Testis (tissue), 2 donors: ENCODE measurements at regions not wholly inside any gene's neighbourhood (a gene's known extent, or its start where the extent isn't known, plus 50 kb on each side); places are given as distances from the start of the nearest gene placed in this dataset.

Experiments used
- DNase-seq: peaks from one replicate; pipeline ENCODE4 v3.0.0-alpha.2; 2019
- H3K27ac ChIP-seq, 2 donors: fragments of 200-600 bp; sonication (generic); one replicate each; pipeline ENCODE4 v1.5.1; 2019
- H3K27me3 ChIP-seq: fragments of 200-600 bp; sonication (generic); one replicate; pipeline ENCODE4 v1.5.1; 2019
- H3K36me3 ChIP-seq: fragments of 200-600 bp; sonication (generic); one replicate; pipeline ENCODE4 v1.5.1; 2017; ENCODE audit warnings: low read depth; ENCODE audit errors: missing control alignments
- H3K4me1 ChIP-seq: fragments of 200-600 bp; sonication (generic); one replicate; pipeline ENCODE4 v1.5.1; 2019
- H3K4me3 ChIP-seq, 2 donors: fragments of 200-600 bp; sonication (generic); one replicate each; pipeline ENCODE4 v1.5.1; 2017 to 2019
- H3K9me3 ChIP-seq: fragments of 200-600 bp; sonication (generic); one replicate; pipeline ENCODE4 v1.5.1; 2017
- POLR2A ChIP-seq: fragments of 450-650 bp; IDR thresholded peaks from one replicate; pipeline ENCODE4 v1.6.1; 2017; ENCODE audit warnings: antibody characterized with exemption, mild to moderate bottlenecking, moderate library complexity
- WGBS, 2 donors: methylation state at CpG; one replicate each; pipeline ENCODE4 v1.1.5; 2018; 5-methylcytosine and 5-hydroxymethylcytosine counted together
- intact Hi-C: fragments of 100-400 bp; cut with DNase I; formaldehyde crosslinking; loops from one replicate; pipeline ENCODE4 v1.15.1; 2023; ENCODE audit warnings: low total_unique reads
- TF ChIP-seq, protein P1 (sequence below), 3 experiments: fragments of 450-650 bp in 2 of 3; fragments of 200-600 bp in 1 of 3; sonication (generic) in 1 of 3; IDR thresholded peaks; one replicate each; pipeline ENCODE4 v1.5.1; 2016 to 2019; ENCODE audit warnings: antibody characterized with exemption in 3 of 3, mild to moderate bottlenecking in 2 of 3, moderate library complexity in 1 of 3

DNA sequence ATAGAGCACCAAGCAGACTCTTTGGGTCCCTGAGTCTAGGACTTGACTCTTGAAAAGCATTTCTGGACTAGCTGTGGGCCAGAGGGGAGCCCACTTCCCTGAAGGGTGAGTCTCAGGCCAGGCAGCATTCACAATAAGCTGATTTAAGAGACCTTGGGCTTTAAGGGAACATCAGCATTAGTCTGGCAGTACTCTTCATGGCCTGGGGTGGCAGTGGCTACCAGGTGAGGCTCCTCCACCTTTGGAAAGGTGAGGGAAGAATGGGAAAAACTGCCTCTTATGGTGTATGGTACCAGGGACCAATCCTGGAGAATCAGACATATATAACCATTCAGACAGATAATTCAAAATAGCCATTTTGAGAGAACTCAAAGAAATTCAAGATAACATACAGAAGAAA is 599.9 kb upstream of the POU3F3 start:
- H3K9me3 ChIP-seq: no peaks in the 10 kb centered on the region
- no peaks in the 10 kb centered on the region for H3K27me3 ChIP-seq
- H3K36me3 ChIP-seq: no peaks in the 10 kb centered on the region
- intact Hi-C loops: no loop called here
- H3K4me1 ChIP-seq: no peaks in the 10 kb centered on the region
- TF ChIP-seq POLR2A: no peak
- TF ChIP-seq, protein P1, sequence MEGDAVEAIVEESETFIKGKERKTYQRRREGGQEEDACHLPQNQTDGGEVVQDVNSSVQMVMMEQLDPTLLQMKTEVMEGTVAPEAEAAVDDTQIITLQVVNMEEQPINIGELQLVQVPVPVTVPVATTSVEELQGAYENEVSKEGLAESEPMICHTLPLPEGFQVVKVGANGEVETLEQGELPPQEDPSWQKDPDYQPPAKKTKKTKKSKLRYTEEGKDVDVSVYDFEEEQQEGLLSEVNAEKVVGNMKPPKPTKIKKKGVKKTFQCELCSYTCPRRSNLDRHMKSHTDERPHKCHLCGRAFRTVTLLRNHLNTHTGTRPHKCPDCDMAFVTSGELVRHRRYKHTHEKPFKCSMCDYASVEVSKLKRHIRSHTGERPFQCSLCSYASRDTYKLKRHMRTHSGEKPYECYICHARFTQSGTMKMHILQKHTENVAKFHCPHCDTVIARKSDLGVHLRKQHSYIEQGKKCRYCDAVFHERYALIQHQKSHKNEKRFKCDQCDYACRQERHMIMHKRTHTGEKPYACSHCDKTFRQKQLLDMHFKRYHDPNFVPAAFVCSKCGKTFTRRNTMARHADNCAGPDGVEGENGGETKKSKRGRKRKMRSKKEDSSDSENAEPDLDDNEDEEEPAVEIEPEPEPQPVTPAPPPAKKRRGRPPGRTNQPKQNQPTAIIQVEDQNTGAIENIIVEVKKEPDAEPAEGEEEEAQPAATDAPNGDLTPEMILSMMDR (IDR thresholded peaks at IDR 0.05): no peak
- H3K4me3 ChIP-seq: no peak overlapping the region
- no peak overlapping the region for H3K27ac ChIP-seq
- DNase-seq: no peak

DNA sequence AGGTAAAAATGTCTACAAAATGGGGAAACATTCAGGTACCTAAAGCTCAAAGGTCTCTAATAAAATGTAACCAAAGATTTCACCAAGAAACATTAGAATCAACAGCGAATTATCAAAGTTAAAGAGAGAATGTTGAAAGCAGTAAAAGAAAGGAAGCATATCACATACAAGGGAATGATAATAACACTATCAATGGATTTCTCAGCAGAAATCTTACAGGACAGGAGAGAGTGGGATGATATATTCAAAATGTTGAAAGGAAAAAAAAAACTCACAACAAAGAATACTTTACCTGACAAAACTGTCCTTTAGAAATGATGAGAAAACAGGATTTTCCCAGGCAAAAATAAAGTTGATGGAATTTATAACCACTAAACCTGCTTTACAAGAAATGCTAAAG is 591.2 kb upstream of the POU3F3 start:
- Histone ChIP-seq H3K27me3 (no peaks in the 10 kb centered on the region), H3K9me3 (no peaks in the 10 kb centered on the region), H3K4me3 (no peak overlapping the region), H3K27ac (no peak overlapping the region), H3K4me1 (no peaks in the 10 kb centered on the region), H3K36me3 (no peaks in the 10 kb centered on the region)
- WGBS, 2 donors: 87 to 90% methylated on average over 1 of the region's 1 CpG
- intact Hi-C loops: no loop called here
- no peak for TF ChIP-seq POLR2A
- TF ChIP-seq, protein P1 (IDR thresholded peaks at IDR 0.05): no peak
- DNase-seq: no peak

GRCh38 chr2:104279646-104280045 is 574.3 kb upstream of the POU3F3 start:
- TF ChIP-seq, protein P1 (IDR thresholded peaks at IDR 0.05): no peak
- no peak for TF ChIP-seq POLR2A
- WGBS, 2 donors: 67 to 84% methylated on average over 1 of the region's 1 CpG
- no peak overlapping the region for H3K4me3 ChIP-seq
- no peaks in the 10 kb centered on the region for H3K4me1 ChIP-seq
- no peaks in the 10 kb centered on the region for H3K9me3 ChIP-seq
- DNase-seq: no peak
- H3K36me3 ChIP-seq: no peaks in the 10 kb centered on the region
- intact Hi-C loops: no loop called here
- no peak overlapping the region for H3K27ac ChIP-seq
- no peaks in the 10 kb centered on the region for H3K27me3 ChIP-seq

DNA sequence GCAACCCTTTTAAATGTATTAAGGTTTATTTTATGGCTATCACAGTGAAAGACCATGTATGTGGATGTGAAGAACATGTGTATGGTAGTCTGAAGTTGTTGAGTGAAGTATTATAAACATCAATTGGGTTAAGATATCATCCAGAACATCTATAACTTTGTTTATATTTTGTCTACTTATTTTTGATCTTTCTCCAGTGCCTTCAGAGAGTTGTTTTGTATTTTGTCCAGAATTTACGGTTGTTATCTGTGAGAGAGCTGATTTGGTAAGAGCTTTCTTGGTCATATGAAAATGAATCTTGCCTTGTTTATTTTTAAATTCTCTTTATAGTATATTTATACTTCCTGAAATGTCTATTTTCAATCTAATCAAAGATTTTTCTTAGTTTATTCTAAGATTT is 573.7 kb upstream of the POU3F3 start:
- Histone ChIP-seq H3K9me3 (no peaks in the 10 kb centered on the region), H3K36me3 (no peaks in the 10 kb centered on the region), H3K4me1 (no peaks in the 10 kb centered on the region), H3K4me3 (no peak overlapping the region), H3K27me3 (no peaks in the 10 kb centered on the region), H3K27ac (no peak overlapping the region)
- intact Hi-C loops: no loop called here
- no peak for TF ChIP-seq POLR2A
- no peak for DNase-seq
- WGBS, 2 donors: 80 to 83% methylated on average over 1 of the region's 1 CpG

- no peaks in the 10 kb centered on the region for H3K27me3 ChIP-seq
- WGBS, 2 donors: 43 to 52% methylated on average over 3 of the region's 3 CpGs
- no peaks in the 10 kb centered on the region for H3K4me1 ChIP-seq
- TF ChIP-seq, protein P1 (IDR thresholded peaks at IDR 0.05): no peak
- no peak for TF ChIP-seq POLR2A
- H3K4me3 ChIP-seq: no peak overlapping the region
- DNase-seq: no peak
- H3K36me3 ChIP-seq: no peaks in the 10 kb centered on the region
- no peaks in the 10 kb centered on the region for H3K9me3 ChIP-seq
- H3K27ac ChIP-seq: no peak overlapping the region
- intact Hi-C loops: no loop called here
Measured at GRCh38 chr2:104286841-104287240, 567.1 kb upstream of the POU3F3 start.
